ENCODE measurements at regions not wholly inside any gene's neighbourhood (a gene's known extent, or its start where the extent isn't known, plus 50 kb on each side); places are given as distances from the start of the nearest gene placed in this dataset.

DNA sequence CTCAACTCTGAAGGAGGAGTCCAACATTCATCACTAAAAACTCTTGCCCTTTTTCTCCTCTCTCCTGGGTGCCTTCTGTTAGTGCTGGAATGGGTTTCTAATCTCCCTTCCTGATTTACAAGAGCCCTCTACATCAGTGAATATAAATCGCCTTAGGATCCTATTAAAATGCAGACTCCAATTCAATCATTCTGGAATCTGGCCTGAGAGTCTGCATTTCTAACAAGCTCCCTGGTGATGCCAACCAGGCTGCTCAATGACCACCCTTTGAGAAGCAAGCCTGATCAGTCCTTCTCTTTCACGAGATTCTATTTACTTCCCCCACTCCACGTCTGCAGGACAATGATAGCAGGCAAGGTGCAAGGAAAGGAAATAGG, 72.8 kb upstream of the E2F3 start:
- no peak for DNase-seq (ENCODE audit: low read depth, low spot score)
- ChIA-PET CTCF (no interaction called here), POLR2A (no interaction called here)
- no peak overlapping the region for H3K4me3 ChIP-seq (ENCODE audit: low read depth, low read length)
- TF ChIP-seq CTCF (IDR thresholded peaks at IDR 0.05; ENCODE audit: insufficient read depth, low read length, missing control alignments) = no peak

GRCh38 chr6:20331042-20331441, 70.6 kb upstream of the E2F3 start:
- ChIA-PET CTCF (no interaction called here), POLR2A (no interaction called here)
- DNase-seq (ENCODE audit: low read depth, low spot score) = no peak
- TF ChIP-seq CTCF (IDR thresholded peaks at IDR 0.05; ENCODE audit: insufficient read depth, low read length, missing control alignments) = no peak
- H3K4me3 ChIP-seq (ENCODE audit: low read depth, low read length) = no peak overlapping the region

- TF ChIP-seq CTCF (IDR thresholded peaks at IDR 0.05; ENCODE audit: insufficient read depth, low read length, missing control alignments) = no peak
- no peak for DNase-seq (ENCODE audit: low read depth, low spot score)
- no peak overlapping the region for H3K4me3 ChIP-seq (ENCODE audit: low read depth, low read length)
- ChIA-PET CTCF (no interaction called here), POLR2A (no interaction called here)
Measured at GRCh38 chr6:20331625-20332024, 70.1 kb upstream of the E2F3 start.

DNA sequence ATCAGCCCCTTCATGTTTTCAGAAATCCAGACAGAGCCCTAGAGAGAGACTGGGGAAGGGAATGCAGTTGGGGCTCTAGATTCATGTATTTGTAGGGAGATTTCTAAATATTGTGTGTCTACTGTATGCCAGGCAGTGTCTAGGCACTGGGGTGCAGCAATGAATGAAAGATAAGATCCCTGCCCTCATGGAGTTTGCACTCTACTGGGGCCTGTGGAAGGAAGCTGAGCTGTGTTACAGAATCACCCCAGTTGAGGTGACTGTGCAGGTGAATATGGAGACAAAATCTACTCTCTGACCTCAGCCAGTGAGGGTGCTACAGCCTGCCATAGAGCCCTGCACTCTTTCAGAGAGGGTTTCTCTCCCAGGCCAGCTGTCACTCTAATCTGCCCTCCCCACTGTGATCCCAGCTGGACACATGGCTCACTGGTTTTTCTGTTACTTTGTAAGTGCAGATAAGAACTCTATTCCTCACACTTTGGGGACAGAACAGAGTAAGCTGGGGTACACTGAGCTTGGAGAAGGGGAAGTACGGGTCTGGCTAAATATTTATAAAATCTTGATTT, 69.2 kb upstream of the E2F3 start:
- CTCF ChIA-PET = no interaction called here
- TF ChIP-seq CTCF (IDR thresholded peaks at IDR 0.05; ENCODE audit: insufficient read depth, low read length, missing control alignments) = no peak
- DNase-seq (ENCODE audit: low read depth, low spot score) = no peak
- POLR2A ChIA-PET = no interaction called here
- no peak overlapping the region for H3K4me3 ChIP-seq (ENCODE audit: low read depth, low read length)

DNA sequence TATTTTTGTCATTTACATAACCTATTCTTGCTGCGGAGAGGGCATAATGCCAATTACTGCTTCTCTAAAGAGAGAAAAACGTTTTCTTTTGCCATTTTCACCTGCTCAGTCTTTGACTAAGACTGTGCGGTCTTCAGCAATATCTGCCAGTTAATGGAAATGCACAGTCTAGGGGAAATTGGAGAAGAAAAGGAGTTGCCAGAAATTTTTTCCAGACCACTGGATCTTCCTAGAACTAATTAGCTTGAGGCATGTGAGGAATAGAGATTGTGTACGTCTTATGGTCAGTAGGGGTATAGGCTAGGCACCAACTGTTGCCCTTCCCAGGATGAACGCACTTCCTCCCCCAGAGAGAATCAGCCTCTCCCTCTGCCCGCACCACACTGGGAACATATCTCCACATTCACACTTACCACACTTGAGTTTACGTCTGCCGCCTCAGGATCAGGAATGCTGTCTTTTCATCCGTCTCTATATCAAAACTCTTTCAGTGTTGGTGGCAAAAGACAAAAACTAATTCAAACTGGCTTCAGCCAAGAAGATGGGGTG, 67.9 kb upstream of the E2F3 start:
- CTCF ChIA-PET = no interaction called here
- no peak for TF ChIP-seq CTCF (IDR thresholded peaks at IDR 0.05; ENCODE audit: insufficient read depth, low read length, missing control alignments)
- H3K4me3 ChIP-seq (ENCODE audit: low read depth, low read length) = no peak overlapping the region
- POLR2A ChIA-PET = no interaction called here
- DNase-seq (ENCODE audit: low read depth, low spot score) = no peak

- POLR2A ChIA-PET = no interaction called here
- TF ChIP-seq CTCF (IDR thresholded peaks at IDR 0.05; ENCODE audit: insufficient read depth, low read length, missing control alignments) = no peak
- CTCF ChIA-PET = no interaction called here
- H3K4me3 ChIP-seq (ENCODE audit: low read depth, low read length) = no peak overlapping the region
- no peak for DNase-seq (ENCODE audit: low read depth, low spot score)
Measured at GRCh38 chr6:20334334-20334733, 67.3 kb upstream of the E2F3 start.
